Prostate gland (tissue), 2 donors: ENCODE measurements at regions not wholly inside any gene's neighbourhood (a gene's known extent, or its start where the extent isn't known, plus 50 kb on each side); places are given as distances from the start of the nearest gene placed in this dataset.

Experiments
- DNase-seq: peaks from one replicate; pipeline ENCODE4 v3.0.0-alpha.2; 2019; ENCODE audit warnings: low spot score
- H3K27ac ChIP-seq, 2 donors: fragments of 200-600 bp; sonication (generic); 2 replicates each; pipeline ENCODE4 v1.5.1; 2017 to 2019
- H3K27me3 ChIP-seq: fragments of 200-600 bp; sonication (generic); replicated peaks from 2 replicates; pipeline ENCODE4 v1.5.1; 2019; ENCODE audit not compliant: insufficient read depth
- H3K36me3 ChIP-seq, 2 donors: fragments of 200-600 bp; sonication (generic); 1 replicate in 1 of 2; 2 replicates in 1 of 2; pipeline versions ENCODE4 v1.5.1 to v1.8.1; 2017 to 2019
- H3K4me1 ChIP-seq: fragments of 200-600 bp; sonication (generic); replicated peaks from 2 replicates; pipeline ENCODE4 v1.5.1; 2019
- H3K4me3 ChIP-seq, 2 donors: fragments of 200-600 bp; sonication (generic); 2 replicates each; pipeline ENCODE4 v1.5.1; 2017 to 2019
- H3K9me3 ChIP-seq: fragments of 200-600 bp; sonication (generic); 2 replicates; pipeline ENCODE4 v1.5.1; 2017
- POLR2A ChIP-seq: fragments of 450-650 bp; IDR thresholded peaks from one replicate; pipeline ENCODE4 v1.6.1; 2016; ENCODE audit warnings: antibody characterized with exemption, mild to moderate bottlenecking
- POLR2AphosphoS5 ChIP-seq: sonication (generic); formaldehyde crosslinking; IDR thresholded peaks from one replicate; pipeline ENCODE4 v1.6.1; 2017; ENCODE audit warnings: antibody characterized with exemption
- WGBS: methylation state at CpG from one replicate; pipeline ENCODE4 v1.1.5; 2018; 5-methylcytosine and 5-hydroxymethylcytosine counted together
- intact Hi-C: fragments of 100-400 bp; cut with DNase I; formaldehyde crosslinking; loops from one replicate; pipeline ENCODE4 v1.14.2; 2022
- TF ChIP-seq, protein P1 (sequence below), 4 experiments: fragments of 200-600 bp in 2 of 4; fragments of 450-650 bp in 2 of 4; sonication (generic) in 2 of 4; IDR thresholded peaks; 1 replicate in 3 of 4; 2 replicates in 1 of 4; pipeline ENCODE4 v1.5.1; 2016 to 2019; ENCODE audit warnings: antibody characterized with exemption in 4 of 4, mild to moderate bottlenecking in 2 of 4, moderate library complexity in 2 of 4

GRCh38 chr13:54682184-54682583 is 1653.6 kb downstream of the OLFM4 start:
- Histone ChIP-seq H3K4me1 (no peaks in the 10 kb centered on the region), H3K27me3 (no peaks in the 10 kb centered on the region), H3K36me3 (no peaks in the 10 kb centered on the region), H3K4me3 (no peak overlapping the region), H3K27ac (no peak overlapping the region), H3K9me3 (no peaks in the 10 kb centered on the region)
- 82% methylated on average over 1 of the region's 1 CpG for WGBS
- TF ChIP-seq POLR2A (no peak), POLR2AphosphoS5 (no peak)
- TF ChIP-seq, protein P1, sequence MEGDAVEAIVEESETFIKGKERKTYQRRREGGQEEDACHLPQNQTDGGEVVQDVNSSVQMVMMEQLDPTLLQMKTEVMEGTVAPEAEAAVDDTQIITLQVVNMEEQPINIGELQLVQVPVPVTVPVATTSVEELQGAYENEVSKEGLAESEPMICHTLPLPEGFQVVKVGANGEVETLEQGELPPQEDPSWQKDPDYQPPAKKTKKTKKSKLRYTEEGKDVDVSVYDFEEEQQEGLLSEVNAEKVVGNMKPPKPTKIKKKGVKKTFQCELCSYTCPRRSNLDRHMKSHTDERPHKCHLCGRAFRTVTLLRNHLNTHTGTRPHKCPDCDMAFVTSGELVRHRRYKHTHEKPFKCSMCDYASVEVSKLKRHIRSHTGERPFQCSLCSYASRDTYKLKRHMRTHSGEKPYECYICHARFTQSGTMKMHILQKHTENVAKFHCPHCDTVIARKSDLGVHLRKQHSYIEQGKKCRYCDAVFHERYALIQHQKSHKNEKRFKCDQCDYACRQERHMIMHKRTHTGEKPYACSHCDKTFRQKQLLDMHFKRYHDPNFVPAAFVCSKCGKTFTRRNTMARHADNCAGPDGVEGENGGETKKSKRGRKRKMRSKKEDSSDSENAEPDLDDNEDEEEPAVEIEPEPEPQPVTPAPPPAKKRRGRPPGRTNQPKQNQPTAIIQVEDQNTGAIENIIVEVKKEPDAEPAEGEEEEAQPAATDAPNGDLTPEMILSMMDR (IDR thresholded peaks at IDR 0.05) = no peak
- DNase-seq = no peak
- intact Hi-C loops = no loop called here

- Histone ChIP-seq H3K9me3 (no peaks in the 10 kb centered on the region), H3K27ac (no peak overlapping the region), H3K4me1 (no peaks in the 10 kb centered on the region), H3K27me3 (no peaks in the 10 kb centered on the region), H3K36me3 (no peaks in the 10 kb centered on the region), H3K4me3 (no peak overlapping the region)
- intact Hi-C loops = no loop called here
- DNase-seq = no peak
- TF ChIP-seq POLR2AphosphoS5 = no peak
- TF ChIP-seq POLR2A = no peak
- TF ChIP-seq, protein P1 (IDR thresholded peaks at IDR 0.05) = no peak
- 26% methylated on average over 1 of the region's 1 CpG for WGBS
These were observed 1658.6 kb downstream of the OLFM4 start for GRCh38 chr13:54687173-54687572.

GRCh38 chr13:54699831-54700230 is 1671.2 kb downstream of the OLFM4 start:
- DNase-seq = no peak
- 89% methylated on average over 2 of the region's 3 CpGs for WGBS

GRCh38 chr13:54705738-54706137 is 1677.1 kb downstream of the OLFM4 start:
- DNase-seq = no peak
- intact Hi-C loops = no loop called here
- Histone ChIP-seq H3K4me1 (no peaks in the 10 kb centered on the region), H3K27me3 (no peaks in the 10 kb centered on the region), H3K9me3 (no peaks in the 10 kb centered on the region), H3K36me3 (no peaks in the 10 kb centered on the region), H3K4me3 (no peak overlapping the region), H3K27ac (no peak overlapping the region)
- no peak for TF ChIP-seq POLR2A
- TF ChIP-seq, protein P1 (IDR thresholded peaks at IDR 0.05) = no peak
- TF ChIP-seq POLR2AphosphoS5 = no peak
- 68% methylated on average over 2 of the region's 2 CpGs for WGBS

More at GRCh38 chr13:54699831-54700230, 1671.2 kb downstream of the OLFM4 start:
- Histone ChIP-seq H3K36me3 (no peaks in the 10 kb centered on the region), H3K27ac (no peak overlapping the region), H3K4me3 (no peak overlapping the region), H3K4me1 (no peaks in the 10 kb centered on the region), H3K27me3 (no peaks in the 10 kb centered on the region), H3K9me3 (no peaks in the 10 kb centered on the region)
- intact Hi-C loops = no loop called here
- TF ChIP-seq, protein P1 (IDR thresholded peaks at IDR 0.05) = no peak
- no peak for TF ChIP-seq POLR2AphosphoS5
- no peak for TF ChIP-seq POLR2A

DNA sequence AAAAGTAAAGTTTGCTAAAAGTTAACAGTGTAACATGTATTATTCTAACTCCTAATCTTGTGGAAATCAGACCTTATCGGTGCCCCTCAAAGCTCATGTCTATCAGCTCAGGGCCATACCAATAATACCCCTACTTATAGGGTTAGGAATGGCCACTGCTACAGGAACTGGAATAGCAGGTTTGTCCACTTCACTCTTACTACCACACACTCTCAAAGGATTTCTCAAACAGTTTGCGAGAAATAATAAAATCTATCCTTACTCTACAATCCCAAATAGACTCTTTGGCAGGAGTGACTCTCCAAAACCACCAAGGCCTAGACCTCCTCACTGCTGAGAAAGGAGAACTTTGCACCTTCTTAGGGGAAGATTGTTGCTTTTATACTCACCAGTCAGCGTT is 1677.7 kb downstream of the OLFM4 start:
- Histone ChIP-seq H3K36me3 (no peaks in the 10 kb centered on the region), H3K27me3 (no peaks in the 10 kb centered on the region), H3K4me3 (no peak overlapping the region), H3K9me3 (no peaks in the 10 kb centered on the region), H3K4me1 (no peaks in the 10 kb centered on the region), H3K27ac (no peak overlapping the region)
- intact Hi-C loops = no loop called here
- TF ChIP-seq POLR2A = no peak
- TF ChIP-seq, protein P1 (IDR thresholded peaks at IDR 0.05) = no peak
- TF ChIP-seq POLR2AphosphoS5 = no peak
- DNase-seq = no peak
- WGBS = 63% methylated on average over 3 of the region's 3 CpGs
